ENCODE measurements at regions not wholly inside any gene's neighbourhood (a gene's known extent, or its start where the extent isn't known, plus 50 kb on each side); places are given as distances from the start of the nearest gene placed in this dataset.

DNA sequence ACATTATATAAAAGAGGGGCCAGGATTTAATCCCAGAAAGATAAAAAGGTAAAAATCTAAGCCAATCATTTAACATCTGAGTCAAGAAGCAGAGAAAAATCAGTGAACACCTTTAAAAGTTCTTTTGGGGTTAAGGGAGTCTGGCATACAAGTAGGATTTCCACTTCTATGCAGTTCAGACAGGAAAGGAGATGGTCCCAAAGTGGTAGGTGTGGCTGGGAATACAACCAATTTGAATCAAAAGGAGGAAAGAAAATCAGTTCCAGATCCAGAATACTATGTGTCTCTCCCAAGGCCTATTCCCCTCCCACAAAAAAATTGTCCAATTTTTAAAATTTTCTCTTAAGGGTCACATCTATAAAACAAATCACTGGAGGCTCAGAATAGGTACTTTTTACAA is 167.4 kb downstream of the PHLDA1 start:
- TF ChIP-seq ZBTB7A (IDR thresholded peaks at IDR 0.05; ENCODE audit: low read depth): no peak
- TF ChIP-seq TCF12 (IDR thresholded peaks at IDR 0.05; ENCODE audit: low read depth): no peak
- no peak for TF ChIP-seq CREB1 (IDR thresholded peaks at IDR 0.05; ENCODE audit: low read depth)
- no peak for TF ChIP-seq EP300 (IDR thresholded peaks at IDR 0.05; ENCODE audit: borderline replicate concordance)
- no peak for TF ChIP-seq FOXM1 (IDR thresholded peaks at IDR 0.05; ENCODE audit: borderline replicate concordance, low read depth)
- no peak for TF ChIP-seq EGR1 (IDR thresholded peaks at IDR 0.05)
- no peak for TF ChIP-seq REST (IDR thresholded peaks at IDR 0.05; ENCODE audit: low read depth)
- no peak for TF ChIP-seq USF1 (IDR thresholded peaks at IDR 0.05)
- TF ChIP-seq CEBPB (IDR thresholded peaks at IDR 0.05): no peak
- TF ChIP-seq NFIC (IDR thresholded peaks at IDR 0.05): no peak
- TF ChIP-seq RAD21 (IDR thresholded peaks at IDR 0.05; ENCODE audit: low read depth): no peak
- no peak for TF ChIP-seq TAF1 (IDR thresholded peaks at IDR 0.05; ENCODE audit: low read depth)
- no peak for TF ChIP-seq YY1 (IDR thresholded peaks at IDR 0.05; ENCODE audit: low read depth)
- TF ChIP-seq MAX (IDR thresholded peaks at IDR 0.05): no peak
- TF ChIP-seq TEAD4 (IDR thresholded peaks at IDR 0.05): no peak

- TF ChIP-seq TCF12 (IDR thresholded peaks at IDR 0.05; ENCODE audit: low read depth): no peak
Observed at GRCh38 chr12:75863533-75863932, 168.0 kb downstream of the PHLDA1 start.

DNA sequence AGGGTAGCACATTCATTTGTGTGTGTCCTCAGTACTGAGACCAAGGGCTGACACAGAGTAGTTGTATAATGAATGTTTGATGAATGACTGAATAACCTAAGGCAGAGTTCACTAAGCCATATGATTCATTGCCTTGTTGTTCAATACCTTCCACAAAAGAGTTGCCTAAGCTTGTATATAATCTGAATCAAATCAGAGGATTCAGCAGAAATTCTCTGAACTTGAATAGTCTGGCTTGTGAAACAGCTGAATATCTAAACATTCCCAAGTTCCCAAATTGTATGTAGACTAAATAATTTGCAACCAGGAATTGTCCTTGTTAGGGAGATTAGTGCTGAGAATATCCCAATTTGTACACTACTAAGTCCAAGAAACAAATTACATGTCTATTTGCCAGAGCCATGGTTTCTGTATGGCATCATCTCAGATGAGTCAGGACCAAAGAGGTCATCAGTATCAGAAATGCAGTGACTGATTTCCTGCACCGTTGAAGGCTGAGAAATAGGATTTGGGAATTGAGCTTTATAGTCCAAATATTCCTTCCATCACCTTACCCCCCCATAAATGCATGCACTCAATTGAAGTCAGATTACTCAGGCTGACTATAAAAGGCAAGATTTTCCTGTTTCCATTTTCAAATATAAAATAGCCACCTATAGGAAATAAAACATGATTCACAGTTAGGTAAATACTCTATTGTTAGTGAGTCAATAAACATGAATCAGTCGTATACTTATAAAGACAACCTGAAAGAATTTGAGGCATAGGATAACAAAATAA is 168.7 kb downstream of the PHLDA1 start:
- TF ChIP-seq CEBPB (IDR thresholded peaks at IDR 0.05): no peak
- no peak for TF ChIP-seq CREB1 (IDR thresholded peaks at IDR 0.05; ENCODE audit: low read depth)
- TF ChIP-seq FOXM1 (IDR thresholded peaks at IDR 0.05; ENCODE audit: borderline replicate concordance, low read depth): no peak
- no peak for TF ChIP-seq USF1 (IDR thresholded peaks at IDR 0.05)
- no peak for TF ChIP-seq YY1 (IDR thresholded peaks at IDR 0.05; ENCODE audit: low read depth)
- TF ChIP-seq RAD21 (IDR thresholded peaks at IDR 0.05; ENCODE audit: low read depth): no peak
- no peak for TF ChIP-seq TAF1 (IDR thresholded peaks at IDR 0.05; ENCODE audit: low read depth)
- TF ChIP-seq EP300 (IDR thresholded peaks at IDR 0.05; ENCODE audit: borderline replicate concordance): no peak
- no peak for TF ChIP-seq EGR1 (IDR thresholded peaks at IDR 0.05)

DNA sequence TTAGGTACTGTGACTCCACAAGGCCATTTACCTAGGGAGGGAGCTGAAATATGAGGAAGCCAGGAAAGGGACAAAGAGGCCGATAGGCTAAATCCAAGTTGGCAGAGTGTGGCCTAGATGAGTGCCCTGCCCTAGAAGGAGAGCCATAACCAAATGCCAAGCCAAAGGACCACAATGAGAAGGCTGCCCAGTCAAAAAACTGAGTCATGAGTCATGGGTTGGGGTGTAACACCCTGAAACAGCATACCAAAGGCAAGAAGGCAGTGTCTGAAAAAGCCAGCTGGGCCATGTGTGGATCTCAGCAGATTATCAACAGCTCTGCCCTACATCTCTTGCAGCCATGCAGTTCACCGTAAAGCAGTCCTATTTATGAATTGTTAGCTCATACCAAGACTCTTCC is 171.7 kb downstream of the PHLDA1 start:
- TF ChIP-seq USF1 (IDR thresholded peaks at IDR 0.05): no peak

DNA sequence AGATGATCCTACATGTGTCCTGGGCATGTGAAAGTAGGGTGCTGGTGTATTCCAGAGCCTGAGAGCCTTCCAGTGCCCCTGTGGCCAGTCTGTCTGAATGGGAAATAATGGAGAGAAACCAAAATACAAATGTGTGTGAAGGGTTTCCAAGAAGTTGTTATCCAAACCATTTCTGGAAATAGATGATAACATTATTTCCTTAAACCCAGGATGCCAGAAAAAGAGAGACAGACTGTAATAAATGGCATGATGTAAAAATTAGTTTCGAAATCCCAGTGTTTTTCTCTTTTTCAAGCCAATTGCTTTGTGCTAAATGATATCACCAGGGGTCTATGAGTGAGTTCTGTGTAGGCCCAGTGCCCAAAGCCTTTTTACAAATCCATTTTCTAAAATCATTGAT is 175.3 kb downstream of the PHLDA1 start:
- TF ChIP-seq TEAD4 (IDR thresholded peaks at IDR 0.05) (no peak), TAF1 (IDR thresholded peaks at IDR 0.05; ENCODE audit: low read depth) (no peak), REST (IDR thresholded peaks at IDR 0.05; ENCODE audit: low read depth) (no peak)

GRCh38 chr12:75855360-75855759 is 176.2 kb downstream of the PHLDA1 start:
- TF ChIP-seq RAD21 (IDR thresholded peaks at IDR 0.05; ENCODE audit: low read depth) (no peak), ZBTB7A (IDR thresholded peaks at IDR 0.05; ENCODE audit: low read depth) (no peak), CREB1 (IDR thresholded peaks at IDR 0.05; ENCODE audit: low read depth) (no peak), TEAD4 (IDR thresholded peaks at IDR 0.05) (no peak), TAF1 (IDR thresholded peaks at IDR 0.05; ENCODE audit: low read depth) (no peak), CEBPB (IDR thresholded peaks at IDR 0.05) (no peak), YY1 (IDR thresholded peaks at IDR 0.05; ENCODE audit: low read depth) (no peak), EP300 (IDR thresholded peaks at IDR 0.05; ENCODE audit: borderline replicate concordance) (no peak), FOXM1 (IDR thresholded peaks at IDR 0.05; ENCODE audit: borderline replicate concordance, low read depth) (no peak), TCF12 (IDR thresholded peaks at IDR 0.05; ENCODE audit: low read depth) (no peak), EGR1 (IDR thresholded peaks at IDR 0.05) (no peak), NFIC (IDR thresholded peaks at IDR 0.05) (no peak)

Data from Ishikawa (cell line).